GM23338 (cell line): ENCODE measurements at regions not wholly inside any gene's neighbourhood (a gene's known extent, or its start where the extent isn't known, plus 50 kb on each side); places are given as distances from the start of the nearest gene placed in this dataset.

ENCODE experiments used
- ATAC-seq: fragments of 200-7000 bp; cut with Tn5 transposase; 3 replicates; pipeline ENCODE4 v1.9.1; 2020
- DNase-seq: peaks from one replicate; pipeline ENCODE4 v3.0.0-alpha.2; 2015; ENCODE audit warnings: low spot score
- H2AFZ ChIP-seq: fragments of 200-600 bp; sonication (generic); 2 replicates; pipeline ENCODE4 v1.8.0; 2016; ENCODE audit warnings: antibody characterized with exemption, mild to moderate bottlenecking, moderate library complexity
- H3F3A ChIP-seq: fragments of 200-600 bp; sonication (generic); replicated peaks from 2 replicates; pipeline ENCODE4 v1.8.0; 2017; ENCODE audit warnings: antibody characterized with exemption, mixed run types, low read depth
- H3K27ac ChIP-seq: fragments of 200-600 bp; sonication (generic); 2 replicates; pipeline ENCODE4 v1.6.1; 2016; ENCODE audit warnings: low read depth
- H3K27me3 ChIP-seq: fragments of 200-600 bp; sonication (generic); 2 replicates; pipeline ENCODE4 v1.8.0; 2016; ENCODE audit warnings: mild to moderate bottlenecking, mixed run types, moderate library complexity; ENCODE audit not compliant: insufficient read depth
- H3K36me3 ChIP-seq: fragments of 200-600 bp; sonication (generic); 2 replicates; pipeline ENCODE4 v1.8.0; 2016; ENCODE audit warnings: mild to moderate bottlenecking; ENCODE audit not compliant: insufficient read depth
- H3K4me1 ChIP-seq: fragments of 200-600 bp; sonication (generic); 2 replicates; pipeline ENCODE4 v1.8.0; 2016; ENCODE audit warnings: mild to moderate bottlenecking, moderate library complexity; ENCODE audit not compliant: insufficient read depth
- H3K4me2 ChIP-seq: fragments of 200-600 bp; sonication (generic); 2 replicates; pipeline ENCODE4 v1.7.1; 2017; ENCODE audit warnings: mixed run types
- H3K4me3 ChIP-seq: fragments of 200-600 bp; sonication (generic); 2 replicates; pipeline ENCODE4 v1.6.1; 2016; ENCODE audit warnings: mixed run types
- H3K79me2 ChIP-seq: fragments of 200-600 bp; sonication (generic); replicated peaks from 2 replicates; pipeline ENCODE4 v1.8.0; 2017; ENCODE audit warnings: mild to moderate bottlenecking; ENCODE audit not compliant: insufficient read depth
- H3K9me2 ChIP-seq: fragments of 200-600 bp; sonication (generic); 2 replicates; pipeline ENCODE4 v1.8.0; 2017; ENCODE audit not compliant: insufficient read depth
- H4K20me1 ChIP-seq: fragments of 200-600 bp; sonication (generic); replicated peaks from 2 replicates; pipeline ENCODE4 v1.8.0; 2017; ENCODE audit warnings: mild to moderate bottlenecking; ENCODE audit not compliant: insufficient read depth
- H3K27ac Mint-ChIP-seq: 2 replicates; pipeline ENCODE4 v1.8.0; 2020; ENCODE audit warnings: inconsistent platforms, mild to moderate bottlenecking, moderate library complexity, mixed read lengths
- H3K27me3 Mint-ChIP-seq: 3 replicates; pipeline ENCODE4 v1.8.0; 2022; ENCODE audit warnings: low read depth, mild to moderate bottlenecking, moderate library complexity, mixed read lengths, inconsistent platforms; ENCODE audit not compliant: insufficient read depth, poor library complexity
- H3K36me3 Mint-ChIP-seq: 3 replicates; pipeline ENCODE4 v1.8.0; 2021; ENCODE audit warnings: low read depth, mild to moderate bottlenecking, inconsistent platforms, moderate library complexity, mixed read lengths
- H3K4me1 Mint-ChIP-seq: 3 replicates; pipeline ENCODE4 v1.8.0; 2020; ENCODE audit warnings: mild to moderate bottlenecking, inconsistent platforms, mixed read lengths
- H3K4me3 Mint-ChIP-seq: 3 replicates; pipeline ENCODE4 v1.8.0; 2021; ENCODE audit warnings: moderate library complexity, mild to moderate bottlenecking, inconsistent platforms, mixed read lengths
- H3K9me3 Mint-ChIP-seq: 3 replicates; pipeline ENCODE4 v1.8.0; 2020; ENCODE audit warnings: moderate library complexity, mild to moderate bottlenecking, inconsistent platforms, mixed read lengths
- CREB1 ChIP-seq: fragments of 250-450 bp; sonication (Bioruptor Pico); IDR thresholded peaks from 2 replicates; pipeline ENCODE4 v1.5.0; 2020; ENCODE audit warnings: low read depth, mild to moderate bottlenecking, moderate library complexity
- EZH2phosphoT487 ChIP-seq: fragments of 200-600 bp; sonication (generic); IDR thresholded peaks from one replicate; pipeline ENCODE4 v1.8.1; 2018; ENCODE audit warnings: antibody characterized with exemption; ENCODE audit not compliant: unreplicated experiment
- NANOG ChIP-seq: IDR thresholded peaks from 2 replicates; pipeline ENCODE4 v1.6.1; 2016; ENCODE audit warnings: antibody characterized with exemption, borderline replicate concordance
- REST ChIP-seq: IDR thresholded peaks from one replicate; pipeline ENCODE4 v1.6.1; 2018; ENCODE audit warnings: antibody characterized with exemption; ENCODE audit not compliant: unreplicated experiment
- STAT1 ChIP-seq: IDR thresholded peaks from one replicate; pipeline ENCODE4 v1.6.1; 2016; ENCODE audit warnings: antibody characterized with exemption; ENCODE audit not compliant: unreplicated experiment
- TF ChIP-seq, protein P1 (sequence below): fragments of 250-450 bp; sonication (Bioruptor Pico); IDR thresholded peaks from 2 replicates; pipeline ENCODE4 v1.5.0; 2020; ENCODE audit warnings: mild to moderate bottlenecking, moderate library complexity
- TF ChIP-seq, protein P2 (sequence below), 2 experiments: fragments of 200-600 bp in 1 of 2; sonication (generic) in 1 of 2; conservative IDR thresholded peaks; 2 replicates each; pipeline versions ENCODE4 v1.5.1 to v1.6.1; 2016 to 2017; ENCODE audit warnings: antibody characterized with exemption in 2 of 2, low read depth in 2 of 2, mild to moderate bottlenecking in 2 of 2, moderate library complexity in 1 of 2

- no peaks in the 10 kb centered on the region for H3K4me1 ChIP-seq
- no peaks in the 10 kb centered on the region for H3K79me2 ChIP-seq
- Mint-ChIP-seq H3K27me3 (no peaks in the 10 kb centered on the region), H3K27ac (no peak overlapping the region), H3K36me3 (no peaks in the 10 kb centered on the region), H3K4me3 (no peak overlapping the region), H3K9me3 (no peaks in the 10 kb centered on the region), H3K4me1 (no peaks in the 10 kb centered on the region)
- no peaks in the 10 kb centered on the region for H4K20me1 ChIP-seq
- H3K4me3 ChIP-seq = no peak overlapping the region
- DNase-seq (no peak), ATAC-seq (no peak)
- TF ChIP-seq STAT1 (no peak), CREB1 (CRISPR knock-in tag) (no peak), REST (no peak), EZH2phosphoT487 (no peak), NANOG (no peak)
- TF ChIP-seq, protein P1, sequence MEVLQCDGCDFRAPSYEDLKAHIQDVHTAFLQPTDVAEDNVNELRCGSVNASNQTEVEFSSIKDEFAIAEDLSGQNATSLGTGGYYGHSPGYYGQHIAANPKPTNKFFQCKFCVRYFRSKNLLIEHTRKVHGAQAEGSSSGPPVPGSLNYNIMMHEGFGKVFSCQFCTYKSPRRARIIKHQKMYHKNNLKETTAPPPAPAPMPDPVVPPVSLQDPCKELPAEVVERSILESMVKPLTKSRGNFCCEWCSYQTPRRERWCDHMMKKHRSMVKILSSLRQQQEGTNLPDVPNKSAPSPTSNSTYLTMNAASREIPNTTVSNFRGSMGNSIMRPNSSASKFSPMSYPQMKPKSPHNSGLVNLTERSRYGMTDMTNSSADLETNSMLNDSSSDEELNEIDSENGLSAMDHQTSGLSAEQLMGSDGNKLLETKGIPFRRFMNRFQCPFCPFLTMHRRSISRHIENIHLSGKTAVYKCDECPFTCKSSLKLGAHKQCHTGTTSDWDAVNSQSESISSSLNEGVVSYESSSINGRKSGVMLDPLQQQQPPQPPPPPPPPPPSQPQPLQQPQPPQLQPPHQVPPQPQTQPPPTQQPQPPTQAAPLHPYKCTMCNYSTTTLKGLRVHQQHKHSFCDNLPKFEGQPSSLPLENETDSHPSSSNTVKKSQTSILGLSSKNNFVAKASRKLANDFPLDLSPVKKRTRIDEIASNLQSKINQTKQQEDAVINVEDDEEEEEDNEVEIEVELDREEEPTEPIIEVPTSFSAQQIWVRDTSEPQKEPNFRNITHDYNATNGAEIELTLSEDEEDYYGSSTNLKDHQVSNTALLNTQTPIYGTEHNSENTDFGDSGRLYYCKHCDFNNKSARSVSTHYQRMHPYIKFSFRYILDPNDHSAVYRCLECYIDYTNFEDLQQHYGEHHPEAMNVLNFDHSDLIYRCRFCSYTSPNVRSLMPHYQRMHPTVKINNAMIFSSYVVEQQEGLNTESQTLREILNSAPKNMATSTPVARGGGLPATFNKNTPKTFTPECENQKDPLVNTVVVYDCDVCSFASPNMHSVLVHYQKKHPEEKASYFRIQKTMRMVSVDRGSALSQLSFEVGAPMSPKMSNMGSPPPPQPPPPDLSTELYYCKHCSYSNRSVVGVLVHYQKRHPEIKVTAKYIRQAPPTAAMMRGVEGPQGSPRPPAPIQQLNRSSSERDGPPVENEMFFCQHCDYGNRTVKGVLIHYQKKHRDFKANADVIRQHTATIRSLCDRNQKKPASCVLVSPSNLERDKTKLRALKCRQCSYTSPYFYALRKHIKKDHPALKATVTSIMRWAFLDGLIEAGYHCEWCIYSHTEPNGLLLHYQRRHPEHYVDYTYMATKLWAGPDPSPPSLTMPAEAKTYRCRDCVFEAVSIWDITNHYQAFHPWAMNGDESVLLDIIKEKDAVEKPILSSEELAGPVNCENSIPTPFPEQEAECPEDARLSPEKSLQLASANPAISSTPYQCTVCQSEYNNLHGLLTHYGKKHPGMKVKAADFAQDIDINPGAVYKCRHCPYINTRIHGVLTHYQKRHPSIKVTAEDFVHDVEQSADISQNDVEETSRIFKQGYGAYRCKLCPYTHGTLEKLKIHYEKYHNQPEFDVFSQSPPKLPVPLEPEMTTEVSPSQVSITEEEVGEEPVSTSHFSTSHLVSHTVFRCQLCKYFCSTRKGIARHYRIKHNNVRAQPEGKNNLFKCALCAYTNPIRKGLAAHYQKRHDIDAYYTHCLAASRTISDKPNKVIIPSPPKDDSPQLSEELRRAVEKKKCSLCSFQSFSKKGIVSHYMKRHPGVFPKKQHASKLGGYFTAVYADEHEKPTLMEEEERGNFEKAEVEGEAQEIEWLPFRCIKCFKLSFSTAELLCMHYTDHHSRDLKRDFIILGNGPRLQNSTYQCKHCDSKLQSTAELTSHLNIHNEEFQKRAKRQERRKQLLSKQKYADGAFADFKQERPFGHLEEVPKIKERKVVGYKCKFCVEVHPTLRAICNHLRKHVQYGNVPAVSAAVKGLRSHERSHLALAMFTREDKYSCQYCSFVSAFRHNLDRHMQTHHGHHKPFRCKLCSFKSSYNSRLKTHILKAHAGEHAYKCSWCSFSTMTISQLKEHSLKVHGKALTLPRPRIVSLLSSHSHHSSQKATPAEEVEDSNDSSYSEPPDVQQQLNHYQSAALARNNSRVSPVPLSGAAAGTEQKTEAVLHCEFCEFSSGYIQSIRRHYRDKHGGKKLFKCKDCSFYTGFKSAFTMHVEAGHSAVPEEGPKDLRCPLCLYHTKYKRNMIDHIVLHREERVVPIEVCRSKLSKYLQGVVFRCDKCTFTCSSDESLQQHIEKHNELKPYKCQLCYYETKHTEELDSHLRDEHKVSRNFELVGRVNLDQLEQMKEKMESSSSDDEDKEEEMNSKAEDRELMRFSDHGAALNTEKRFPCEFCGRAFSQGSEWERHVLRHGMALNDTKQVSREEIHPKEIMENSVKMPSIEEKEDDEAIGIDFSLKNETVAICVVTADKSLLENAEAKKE (CRISPR knock-in tag) = no peak
- TF ChIP-seq, protein P2, sequence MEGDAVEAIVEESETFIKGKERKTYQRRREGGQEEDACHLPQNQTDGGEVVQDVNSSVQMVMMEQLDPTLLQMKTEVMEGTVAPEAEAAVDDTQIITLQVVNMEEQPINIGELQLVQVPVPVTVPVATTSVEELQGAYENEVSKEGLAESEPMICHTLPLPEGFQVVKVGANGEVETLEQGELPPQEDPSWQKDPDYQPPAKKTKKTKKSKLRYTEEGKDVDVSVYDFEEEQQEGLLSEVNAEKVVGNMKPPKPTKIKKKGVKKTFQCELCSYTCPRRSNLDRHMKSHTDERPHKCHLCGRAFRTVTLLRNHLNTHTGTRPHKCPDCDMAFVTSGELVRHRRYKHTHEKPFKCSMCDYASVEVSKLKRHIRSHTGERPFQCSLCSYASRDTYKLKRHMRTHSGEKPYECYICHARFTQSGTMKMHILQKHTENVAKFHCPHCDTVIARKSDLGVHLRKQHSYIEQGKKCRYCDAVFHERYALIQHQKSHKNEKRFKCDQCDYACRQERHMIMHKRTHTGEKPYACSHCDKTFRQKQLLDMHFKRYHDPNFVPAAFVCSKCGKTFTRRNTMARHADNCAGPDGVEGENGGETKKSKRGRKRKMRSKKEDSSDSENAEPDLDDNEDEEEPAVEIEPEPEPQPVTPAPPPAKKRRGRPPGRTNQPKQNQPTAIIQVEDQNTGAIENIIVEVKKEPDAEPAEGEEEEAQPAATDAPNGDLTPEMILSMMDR (conservative IDR thresholded peaks at IDR 0.05; ENCODE audit: low read depth in 2 of 2) = no peak
- no peak overlapping the region for H2AFZ ChIP-seq
- H3K4me2 ChIP-seq = no peak overlapping the region
- H3K27ac ChIP-seq = no peak overlapping the region
- no peaks in the 10 kb centered on the region for H3F3A ChIP-seq
- H3K27me3 ChIP-seq = no peaks in the 10 kb centered on the region
- H3K36me3 ChIP-seq = no peaks in the 10 kb centered on the region
- peaks cover 17% of the 10 kb centered on the region for H3K9me2 ChIP-seq
Observed at GRCh38 chr1:221867003-221867402, 125.1 kb upstream of the DUSP10 start.
